H9 (cell line): ENCODE measurements at regions not wholly inside any gene's neighbourhood (a gene's known extent, or its start where the extent isn't known, plus 50 kb on each side); places are given as distances from the start of the nearest gene placed in this dataset.

Experiments
- DNase-seq: peaks from one replicate; pipeline ENCODE4 v3.0.0-alpha.2; 2017
- H2AFZ ChIP-seq: one replicate; pipeline ENCODE4 v1.6.1; 2013; ENCODE audit warnings: mild to moderate bottlenecking, low read length, control low read depth, moderate library complexity
- H2AK5ac ChIP-seq: 2 replicates; pipeline ENCODE4 v1.6.1; 2013; ENCODE audit warnings: low read length, control low read depth, mixed read lengths; ENCODE audit not compliant: insufficient read length
- H2BK120ac ChIP-seq: one replicate; pipeline ENCODE4 v1.6.1; 2013; ENCODE audit warnings: low read depth, mild to moderate bottlenecking, low read length, control low read depth, inconsistent platforms; ENCODE audit not compliant: poor library complexity, severe bottlenecking
- H2BK12ac ChIP-seq: 2 replicates; pipeline ENCODE4 v1.6.1; 2013; ENCODE audit warnings: low read length, control low read depth, mixed read lengths, low read depth; ENCODE audit not compliant: insufficient read length
- H2BK15ac ChIP-seq: 2 replicates; pipeline ENCODE4 v1.6.1; 2013; ENCODE audit warnings: low read depth, low read length, control low read depth
- H2BK20ac ChIP-seq: one replicate; pipeline ENCODE4 v1.6.1; 2013; ENCODE audit warnings: low read depth, mild to moderate bottlenecking, low read length, control low read depth, inconsistent platforms; ENCODE audit not compliant: poor library complexity, severe bottlenecking
- H2BK5ac ChIP-seq: 2 replicates; pipeline ENCODE4 v1.6.1; 2013; ENCODE audit warnings: low read length, control low read depth, mixed read lengths; ENCODE audit not compliant: insufficient read length
- H3K14ac ChIP-seq: 2 replicates; pipeline ENCODE4 v1.6.1; 2013; ENCODE audit warnings: low read length, control low read depth; ENCODE audit not compliant: insufficient read depth
- H3K18ac ChIP-seq: 2 replicates; pipeline ENCODE4 v1.6.1; 2013; ENCODE audit warnings: low read depth, mild to moderate bottlenecking, mixed read lengths, low read length, control low read depth; ENCODE audit not compliant: insufficient read length
- H3K23ac ChIP-seq: 2 replicates; pipeline ENCODE4 v1.6.1; 2013; ENCODE audit warnings: low read length, control low read depth, mixed read lengths, low read depth; ENCODE audit not compliant: insufficient read length
- H3K23me2 ChIP-seq: 2 replicates; pipeline ENCODE4 v1.6.1; 2013; ENCODE audit warnings: low read depth, mild to moderate bottlenecking, mixed read lengths, low read length, control low read depth; ENCODE audit not compliant: insufficient read length, poor library complexity, severe bottlenecking
- H3K27ac ChIP-seq: 2 replicates; pipeline ENCODE4 v1.5.1; 2013; ENCODE audit warnings: low read length, control low read depth, mixed read lengths, low read depth; ENCODE audit not compliant: insufficient read length
- H3K27me3 ChIP-seq: 2 replicates; pipeline ENCODE4 v1.6.1; 2013; ENCODE audit warnings: low read length, control low read depth, inconsistent platforms; ENCODE audit not compliant: insufficient read depth
- H3K4ac ChIP-seq: 2 replicates; pipeline ENCODE4 v1.6.1; 2013; ENCODE audit warnings: low read depth, mild to moderate bottlenecking, control low read depth, inconsistent platforms, low read length, moderate library complexity
- H3K4me1 ChIP-seq: 2 replicates; pipeline ENCODE4 v1.6.1; 2013; ENCODE audit warnings: low read length, control low read depth, inconsistent platforms; ENCODE audit not compliant: insufficient read depth
- H3K4me2 ChIP-seq: 2 replicates; pipeline ENCODE4 v1.6.1; 2013; ENCODE audit warnings: low read length, control low read depth, mixed read lengths; ENCODE audit not compliant: insufficient read length, insufficient read depth
- H3K56ac ChIP-seq: 2 replicates; pipeline ENCODE4 v1.6.1; 2013; ENCODE audit warnings: low read depth, mild to moderate bottlenecking, mixed read lengths, low read length, control low read depth; ENCODE audit not compliant: insufficient read length
- H3K79me1 ChIP-seq: 2 replicates; pipeline ENCODE4 v1.6.1; 2013; ENCODE audit warnings: low read depth, mild to moderate bottlenecking, moderate library complexity, low read length, control low read depth, inconsistent platforms; ENCODE audit not compliant: insufficient read depth, poor library complexity, severe bottlenecking
- H3K79me2 ChIP-seq: 2 replicates; pipeline ENCODE4 v1.6.1; 2013; ENCODE audit warnings: low read length, control low read depth, inconsistent platforms; ENCODE audit not compliant: insufficient read depth
- H3K9ac ChIP-seq: 2 replicates; pipeline ENCODE4 v1.6.1; 2013; ENCODE audit warnings: low read length, control low read depth, mixed read lengths; ENCODE audit not compliant: insufficient read length; ENCODE audit errors: extremely low read depth
- H3K9me3 ChIP-seq: one replicate; pipeline ENCODE4 v1.6.1; 2013; ENCODE audit warnings: low read depth, low read length, inconsistent platforms; ENCODE audit not compliant: control insufficient read depth
- H3T11ph ChIP-seq: one replicate; pipeline ENCODE4 v1.6.1; 2013; ENCODE audit warnings: mild to moderate bottlenecking, low read length, control low read depth, inconsistent platforms
- H4K20me1 ChIP-seq: one replicate; pipeline ENCODE4 v1.6.1; 2013; ENCODE audit not compliant: control insufficient read depth, insufficient read length, insufficient read depth
- H4K5ac ChIP-seq: 2 replicates; pipeline ENCODE4 v1.6.1; 2013; ENCODE audit warnings: low read depth, mild to moderate bottlenecking, mixed read lengths, low read length, control low read depth; ENCODE audit not compliant: insufficient read length
- H4K8ac ChIP-seq: replicated peaks from 2 replicates; pipeline ENCODE4 v1.6.1; 2013; ENCODE audit warnings: low read length, control low read depth, mixed read lengths, low read depth; ENCODE audit not compliant: insufficient read length
- H4K91ac ChIP-seq: 2 replicates; pipeline ENCODE4 v1.6.1; 2013; ENCODE audit warnings: low read depth, mild to moderate bottlenecking, moderate library complexity, mixed read lengths, low read length, control low read depth; ENCODE audit not compliant: insufficient read length
- H3K27ac Mint-ChIP-seq, 3 experiments: 2 replicates in 2 of 3; 3 replicates in 1 of 3; pipeline ENCODE4 v1.8.0; 2020 to 2021; ENCODE audit warnings: mixed read lengths in 3 of 3, mild to moderate bottlenecking in 1 of 3, moderate library complexity in 1 of 3
- H3K27me3 Mint-ChIP-seq: 2 replicates; pipeline ENCODE4 v1.8.0; 2021; ENCODE audit warnings: low read depth, mild to moderate bottlenecking, moderate library complexity, mixed read lengths
- H3K36me3 Mint-ChIP-seq, 3 experiments: 2 replicates in 2 of 3; 3 replicates in 1 of 3; pipeline ENCODE4 v1.8.0; 2020 to 2021; ENCODE audit warnings: low read depth in 3 of 3, mixed read lengths in 3 of 3; ENCODE audit not compliant: insufficient read depth in 1 of 3
- H3K4me1 Mint-ChIP-seq, 2 experiments: 2 replicates each; pipeline ENCODE4 v1.8.0; 2020; ENCODE audit warnings: mixed read lengths in 2 of 2
- H3K4me3 Mint-ChIP-seq, 2 experiments: 2 replicates in 1 of 2; 3 replicates in 1 of 2; pipeline ENCODE4 v1.8.0; 2020 to 2021; ENCODE audit warnings: mild to moderate bottlenecking in 2 of 2, mixed read lengths in 2 of 2, moderate library complexity in 1 of 2
- H3K9me3 Mint-ChIP-seq, 2 experiments: 2 replicates in 1 of 2; 3 replicates in 1 of 2; pipeline ENCODE4 v1.8.0; 2020; ENCODE audit warnings: mild to moderate bottlenecking in 2 of 2, mixed read lengths in 2 of 2, moderate library complexity in 1 of 2
- CTCF ChIP-seq: fragments of 200-600 bp; sonication (generic); conservative IDR thresholded peaks from 3 replicates; pipeline ENCODE4 v1.8.0; 2021; ENCODE audit warnings: antibody characterized with exemption, mild to moderate bottlenecking
- WGBS: extraction: QIAGEN DNeasy Blood & Tissue Kit; methylation state at CpG from one replicate; pipeline ENCODE4 v1.1.7; 2013; ENCODE audit warnings: missing lambda C conversion rate, low lambda C conversion rate, mixed read lengths; ENCODE audit not compliant: insufficient read length; ENCODE audit errors: extremely low coverage; 5-methylcytosine and 5-hydroxymethylcytosine counted together

DNA sequence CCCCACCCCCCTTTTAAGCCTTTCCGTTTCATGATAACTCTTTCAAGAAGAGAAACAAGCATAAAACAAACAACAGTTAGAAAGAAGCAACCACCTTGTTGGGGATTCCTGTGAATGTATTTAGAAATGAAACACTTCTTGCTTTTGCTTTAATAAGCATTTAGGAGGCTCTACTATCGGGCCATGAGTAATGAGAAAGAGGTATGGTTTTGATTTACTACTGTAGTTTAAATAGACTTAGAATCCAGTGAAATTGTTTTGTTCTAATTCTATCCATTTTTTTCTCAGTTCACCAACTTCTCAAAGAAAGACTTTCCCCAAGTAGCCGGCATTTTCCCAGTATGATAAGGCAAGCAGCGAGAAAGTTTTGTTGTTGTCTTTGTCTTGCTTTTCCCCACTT is 168.7 kb upstream of the HABP2 start:
- Histone ChIP-seq H3K56ac (no peak overlapping the region), H2AK5ac (no peak overlapping the region), H2AFZ (no peak overlapping the region), H4K91ac (no peak overlapping the region), H4K20me1 (no peaks in the 10 kb centered on the region), H4K5ac (no peak overlapping the region), H2BK12ac (no peak overlapping the region), H4K8ac (no peak overlapping the region), H3K79me2 (no peaks in the 10 kb centered on the region), H3T11ph (no peak overlapping the region), H3K23ac (no peak overlapping the region), H2BK20ac (no peak overlapping the region), H2BK5ac (no peak overlapping the region), H2BK120ac (no peak overlapping the region), H3K27me3 (no peaks in the 10 kb centered on the region), H2BK15ac (no peak overlapping the region), H3K4me2 (no peak overlapping the region), H3K4me1 (no peaks in the 10 kb centered on the region), H3K23me2 (no peaks in the 10 kb centered on the region), H3K79me1 (no peaks in the 10 kb centered on the region), H3K9ac (no peak overlapping the region), H3K9me3 (no peaks in the 10 kb centered on the region), H3K27ac (no peak overlapping the region), H3K18ac (no peak overlapping the region), H3K4ac (no peak overlapping the region), H3K14ac (no peak overlapping the region)
- Mint-ChIP-seq H3K4me3 (no peak overlapping the region), H3K9me3 (no peaks in the 10 kb centered on the region), H3K4me1 (peaks cover 3 to 6% of the 10 kb centered on the region in 2 experiments), H3K27ac (no peak overlapping the region), H3K36me3 (no peaks in the 10 kb centered on the region), H3K27me3 (peaks cover 22% of the 10 kb centered on the region)
- WGBS, result no CpG with 5 or more reads among the region's 4 CpGs
- no peak for TF ChIP-seq CTCF
- DNase-seq, result no peak
